Naive thymus-derived CD4-positive, alpha-beta T cell (primary cell): ENCODE measurements at regions not wholly inside any gene's neighbourhood (a gene's known extent, or its start where the extent isn't known, plus 50 kb on each side); places are given as distances from the start of the nearest gene placed in this dataset.
"Not testable (repeated sequence)": the region's sequence is repeated elsewhere in the genome, so short reads cannot be mapped to it uniquely, and the experiment has no call there.

Experiments used
- ATAC-seq: fragments of 150-1000 bp; cut with Tn5 transposase; 2 replicates; pipeline ENCODE4 v1.10.0; 2021; ENCODE audit warnings: mild to moderate bottlenecking, moderate library complexity
- CTCF ChIA-PET: fragments of 350-600 bp; sonication (Branson Sonifier 250); formaldehyde crosslinking; loops from one replicate; lab custom pipeline; 2021; ENCODE audit warnings: antibody characterized with exemption; lab: Charles Lee
- POLR2A ChIA-PET: fragments of 350-600 bp; sonication (Branson Sonifier 250); formaldehyde crosslinking; loops from one replicate; lab custom pipeline; 2021; ENCODE audit warnings: antibody characterized with exemption, inconsistent platforms; lab: Charles Lee
- DNase-seq, 9 donors: peaks; one replicate each; pipeline versions ENCODE4 v3.0.0 to v3.0.0-alpha.2; 2020 to 2022; ENCODE audit warnings: mixed read lengths in 1 of 9
- H3K27ac ChIP-seq: one replicate; pipeline ENCODE4 v1.7.0; 2013; ENCODE audit warnings: mild to moderate bottlenecking, low read depth, low read length, moderate library complexity
- H3K27me3 ChIP-seq, 2 donors: one replicate each; pipeline ENCODE4 v1.7.0; 2013; ENCODE audit warnings: low read length in 2 of 2, mild to moderate bottlenecking in 2 of 2, moderate library complexity in 2 of 2; ENCODE audit not compliant: control insufficient read depth in 2 of 2, insufficient read depth in 2 of 2
- H3K36me3 ChIP-seq, 3 experiments: 1 replicate in 2 of 3; 2 replicates in 1 of 3; pipeline ENCODE4 v1.7.0; 2013; ENCODE audit warnings: low read length in 3 of 3, mild to moderate bottlenecking in 3 of 3, moderate library complexity in 1 of 3; ENCODE audit not compliant: insufficient read depth in 3 of 3, control insufficient read depth in 2 of 3
- H3K4me1 ChIP-seq, 2 donors: one replicate each; pipeline ENCODE4 v1.7.0; 2013; ENCODE audit warnings: low read length in 2 of 2, mild to moderate bottlenecking in 2 of 2, moderate library complexity in 1 of 2; ENCODE audit not compliant: control insufficient read depth in 2 of 2, insufficient read depth in 2 of 2
- H3K4me3 ChIP-seq: 2 replicates; pipeline ENCODE4 v1.7.0; 2013; ENCODE audit warnings: mild to moderate bottlenecking, low read length
- H3K9me3 ChIP-seq, 3 experiments: 1 replicate in 2 of 3; 2 replicates in 1 of 3; pipeline ENCODE4 v1.7.0; 2013; ENCODE audit warnings: low read length in 3 of 3; ENCODE audit not compliant: control insufficient read depth in 2 of 3
- H3K27ac Mint-ChIP-seq, 9 donors: one replicate each; pipeline ENCODE4 v1.8.0; 2020 to 2022; ENCODE audit warnings: mixed read lengths in 9 of 9, mild to moderate bottlenecking in 8 of 9, moderate library complexity in 5 of 9, inconsistent platforms in 2 of 9
- H3K27me3 Mint-ChIP-seq, 5 donors: one replicate each; pipeline ENCODE4 v1.8.0; 2021 to 2022; ENCODE audit warnings: mixed read lengths in 5 of 5, mild to moderate bottlenecking in 1 of 5
- H3K36me3 Mint-ChIP-seq, 5 donors: one replicate each; pipeline ENCODE4 v1.8.0; 2020 to 2022; ENCODE audit warnings: mixed read lengths in 5 of 5, mild to moderate bottlenecking in 3 of 5, inconsistent platforms in 1 of 5
- H3K4me1 Mint-ChIP-seq, 7 donors: one replicate each; pipeline ENCODE4 v1.8.0; 2020 to 2022; ENCODE audit warnings: mixed read lengths in 7 of 7, mild to moderate bottlenecking in 3 of 7, inconsistent platforms in 1 of 7
- H3K4me3 Mint-ChIP-seq, 10 donors: one replicate each; pipeline ENCODE4 v1.8.0; 2020 to 2022; ENCODE audit warnings: mild to moderate bottlenecking in 10 of 10, mixed read lengths in 10 of 10, moderate library complexity in 6 of 10, inconsistent platforms in 2 of 10
- H3K9me3 Mint-ChIP-seq, 11 donors: one replicate each; pipeline ENCODE4 v1.8.0; 2020 to 2022; ENCODE audit warnings: mixed read lengths in 11 of 11, mild to moderate bottlenecking in 4 of 11, inconsistent platforms in 1 of 11, moderate library complexity in 1 of 11
- intact Hi-C, 2 donors: fragments of 100-400 bp; cut with micrococcal nuclease; formaldehyde crosslinking; loops; one replicate each; pipeline ENCODE4 v1.15.1; 2023

DNA sequence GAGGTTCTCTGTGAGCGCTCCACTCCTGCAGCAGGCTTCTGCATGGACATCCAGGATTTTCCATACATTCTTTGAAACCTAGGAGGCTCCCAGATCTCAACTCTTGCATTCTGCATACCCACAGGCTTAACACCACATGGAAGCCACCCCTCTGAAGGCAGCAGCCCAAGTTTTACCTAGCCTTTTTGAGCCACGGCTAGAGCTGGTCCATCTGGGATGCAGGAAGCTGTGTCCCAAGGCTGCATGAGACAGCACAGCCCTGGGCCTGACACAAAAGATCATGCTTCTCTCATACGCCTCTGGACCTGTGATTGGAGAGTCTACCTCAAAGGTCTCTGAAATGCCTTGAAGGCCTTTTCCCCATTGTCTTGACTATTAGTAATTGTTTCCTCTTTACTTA is 53.6 kb upstream of the RPRM start:
- POLR2A ChIA-PET: no interaction called here
- Mint-ChIP-seq H3K9me3 (no peaks in the 10 kb centered on the region), H3K27ac (no peak overlapping the region), H3K4me1 (no peaks in the 10 kb centered on the region), H3K4me3 (no peak overlapping the region), H3K27me3 (peaks cover 0 to 8% (median 7%) of the 10 kb centered on the region in 5 donors), H3K36me3 (no peaks in the 10 kb centered on the region)
- Histone ChIP-seq H3K27ac (no peak overlapping the region), H3K27me3 (no peaks in the 10 kb centered on the region), H3K36me3 (no peaks in the 10 kb centered on the region), H3K4me1 (no peaks in the 10 kb centered on the region), H3K4me3 (no peak overlapping the region), H3K9me3 (no peaks in the 10 kb centered on the region)
- CTCF ChIA-PET: no interaction called here
- ATAC-seq (no peak), DNase-seq (no peak)
- intact Hi-C loops: no loop called here

DNA sequence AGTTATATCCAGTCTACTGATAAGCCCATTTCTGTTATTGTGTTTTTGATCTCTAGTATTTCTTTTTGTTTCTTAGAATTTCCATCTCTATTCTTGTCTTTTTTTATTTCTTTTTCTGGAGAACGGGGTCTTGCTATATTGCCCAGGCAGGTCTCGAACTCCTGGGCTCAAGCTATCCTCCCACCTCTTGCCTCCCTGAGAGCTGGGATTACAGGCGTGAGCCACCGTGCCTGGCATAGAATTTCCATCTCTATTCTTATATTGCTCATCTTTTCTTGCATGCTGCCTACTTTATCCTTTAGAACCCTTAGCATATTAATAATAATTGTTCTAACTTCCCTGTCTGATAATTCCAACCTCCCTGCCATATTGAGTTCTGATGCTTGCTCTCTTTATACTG is 55.2 kb upstream of the RPRM start:
- H3K9me3 Mint-ChIP-seq, H3K4me1 ChIP-seq, H3K4me1 Mint-ChIP-seq, H3K36me3 Mint-ChIP-seq, ATAC-seq, POLR2A ChIA-PET, H3K4me3 Mint-ChIP-seq, H3K36me3 ChIP-seq, H3K9me3 ChIP-seq, H3K27ac Mint-ChIP-seq, H3K27me3 Mint-ChIP-seq, H3K4me3 ChIP-seq, H3K27ac ChIP-seq, H3K27me3 ChIP-seq, intact Hi-C loops, DNase-seq: not testable (repeated sequence)
- CTCF ChIA-PET: interaction anchor here (0.6 kb wide), 1 partner anchor 14 kb away, joined by 3 read pairs; no protein-coding TSS in a partner anchor

DNA sequence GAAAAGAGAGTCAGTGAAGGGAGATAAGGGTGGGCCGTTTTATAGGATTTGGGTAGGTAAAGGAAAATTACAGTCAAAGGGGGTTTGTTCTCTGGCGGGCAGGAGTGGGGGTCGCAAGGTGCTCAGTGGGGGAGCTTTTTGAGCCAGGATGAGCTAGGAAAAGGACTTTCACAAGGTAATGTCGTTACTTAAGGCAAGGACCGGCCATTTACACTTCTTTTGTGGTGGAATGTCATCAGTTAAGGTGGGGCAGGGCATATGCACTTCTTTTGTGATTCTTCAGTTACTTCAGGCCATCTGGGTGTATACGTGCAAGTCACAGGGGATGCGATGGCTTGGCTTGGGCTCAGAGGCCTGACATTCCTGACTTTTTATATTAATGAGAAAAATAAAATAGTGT is 56.0 kb upstream of the RPRM start:
- H3K27me3 Mint-ChIP-seq, H3K27ac ChIP-seq, ATAC-seq, H3K9me3 ChIP-seq, H3K36me3 Mint-ChIP-seq, DNase-seq, H3K4me3 ChIP-seq, POLR2A ChIA-PET, H3K36me3 ChIP-seq, H3K4me1 Mint-ChIP-seq, H3K9me3 Mint-ChIP-seq, H3K4me1 ChIP-seq, H3K27me3 ChIP-seq, intact Hi-C loops, H3K4me3 Mint-ChIP-seq, H3K27ac Mint-ChIP-seq: not testable (repeated sequence)
- CTCF ChIA-PET: interaction anchor here (0.6 kb wide), 1 partner anchor 15 kb away, joined by 3 read pairs; no protein-coding TSS in a partner anchor

DNA sequence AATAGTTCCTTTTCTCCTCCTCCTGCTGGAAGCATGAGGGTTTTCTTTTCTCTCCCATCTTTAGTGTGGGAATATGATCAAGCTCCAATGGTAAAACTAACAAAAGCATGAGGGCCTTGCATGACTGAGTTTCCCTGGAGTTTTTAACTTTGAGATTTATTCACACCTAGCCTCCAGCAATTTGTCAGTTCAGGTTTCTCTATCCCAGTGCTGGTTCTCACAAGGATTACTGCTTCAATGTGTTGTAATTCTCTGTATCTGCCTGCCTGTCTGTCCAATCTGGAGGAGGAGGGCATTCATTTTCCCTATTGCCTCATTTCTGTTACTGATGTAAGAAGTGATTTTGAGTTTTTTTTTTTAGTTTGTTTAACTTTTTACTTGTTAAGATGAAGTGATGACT is 57.6 kb upstream of the RPRM start:
- ATAC-seq: no peak
- POLR2A ChIA-PET: no interaction called here
- CTCF ChIA-PET: no interaction called here
- peaks cover 0 to 9% (median 2%) of the 10 kb centered on the region in 11 donors for H3K9me3 Mint-ChIP-seq
- no peak for DNase-seq
- no peaks in the 10 kb centered on the region for H3K4me1 Mint-ChIP-seq
- no peak overlapping the region for H3K4me3 ChIP-seq
- no peak overlapping the region for H3K27ac ChIP-seq
- peaks cover 0 to 4% (median 0%) of the 10 kb centered on the region in 3 experiments for H3K9me3 ChIP-seq
- no peaks in the 10 kb centered on the region for H3K27me3 ChIP-seq
- intact Hi-C loops: no loop called here
- no peak overlapping the region for H3K27ac Mint-ChIP-seq
- no peaks in the 10 kb centered on the region for H3K36me3 ChIP-seq
- H3K36me3 Mint-ChIP-seq: peaks cover 0 to under 1% (median 0%) of the 10 kb centered on the region in 5 donors
- no peak overlapping the region for H3K4me3 Mint-ChIP-seq
- no peaks in the 10 kb centered on the region for H3K27me3 Mint-ChIP-seq
- no peaks in the 10 kb centered on the region for H3K4me1 ChIP-seq

DNA sequence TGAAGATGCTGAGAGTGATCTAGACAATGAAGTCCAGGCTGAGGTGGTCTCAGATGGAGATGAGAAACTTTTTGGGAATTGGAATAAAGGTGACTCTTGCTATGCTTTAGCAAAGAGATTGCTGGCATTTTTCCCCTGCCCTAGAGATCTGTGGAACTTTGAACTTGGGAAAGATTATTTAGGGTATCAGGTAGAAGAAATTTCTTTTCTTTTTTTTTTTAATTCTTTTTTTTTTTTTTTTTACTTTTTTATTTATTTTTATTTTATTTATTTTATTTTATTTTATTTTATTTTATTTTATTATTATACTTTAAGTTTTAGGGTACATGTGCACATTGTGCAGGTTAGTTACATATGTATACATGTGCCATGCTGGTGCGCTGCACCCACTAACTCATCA is 59.5 kb upstream of the RPRM start:
- ATAC-seq, H3K4me1 ChIP-seq, POLR2A ChIA-PET, H3K27ac Mint-ChIP-seq, H3K27ac ChIP-seq, CTCF ChIA-PET, H3K9me3 ChIP-seq, H3K36me3 ChIP-seq, DNase-seq, H3K36me3 Mint-ChIP-seq, intact Hi-C loops, H3K4me3 Mint-ChIP-seq, H3K4me1 Mint-ChIP-seq, H3K27me3 ChIP-seq, H3K4me3 ChIP-seq, H3K27me3 Mint-ChIP-seq: not testable (repeated sequence)
- peaks cover 0 to 13% (median 4%) of the 10 kb centered on the region in 11 donors for H3K9me3 Mint-ChIP-seq

DNA sequence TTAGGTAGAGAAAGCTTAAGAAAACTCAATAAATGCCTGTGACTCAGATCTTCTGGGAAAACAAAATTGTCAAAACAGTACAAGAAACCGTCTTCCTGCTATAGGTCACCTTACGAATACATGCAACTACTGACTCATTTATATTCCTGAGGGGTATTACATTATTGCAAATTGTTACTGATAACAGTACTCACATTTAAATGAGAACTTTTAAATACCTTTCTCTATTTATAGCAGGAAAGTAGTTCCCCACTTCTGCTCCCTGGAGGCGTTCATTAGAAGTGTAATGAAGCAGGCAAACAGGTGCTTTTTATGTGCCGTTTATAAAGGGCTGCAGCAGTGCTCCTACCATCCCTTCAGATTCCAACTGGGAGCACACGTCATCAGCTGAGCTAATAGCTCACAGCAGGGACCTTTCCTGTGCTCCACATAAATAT is 65.1 kb upstream of the RPRM start:
- H3K4me3 ChIP-seq: no peak overlapping the region
- Mint-ChIP-seq H3K36me3 (peaks cover 0 to 2% (median 0%) of the 10 kb centered on the region in 5 donors), H3K27me3 (no peaks in the 10 kb centered on the region), H3K9me3 (peaks cover 0 to 9% (median 2%) of the 10 kb centered on the region in 11 donors), H3K4me1 (peaks cover 0 to 5% (median 0%) of the 10 kb centered on the region in 7 donors), H3K4me3 (no peak overlapping the region), H3K27ac (no peak overlapping the region)
- H3K36me3 ChIP-seq: no peaks in the 10 kb centered on the region
- CTCF ChIA-PET: no interaction called here
- ATAC-seq (no peak), DNase-seq (no peak)
- POLR2A ChIA-PET: no interaction called here
- intact Hi-C loops: no loop called here
- H3K27ac ChIP-seq: no peak overlapping the region
- H3K9me3 ChIP-seq: peaks cover 0 to 4% (median 0%) of the 10 kb centered on the region in 3 experiments
- H3K4me1 ChIP-seq: no peaks in the 10 kb centered on the region
- H3K27me3 ChIP-seq: no peaks in the 10 kb centered on the region

DNA sequence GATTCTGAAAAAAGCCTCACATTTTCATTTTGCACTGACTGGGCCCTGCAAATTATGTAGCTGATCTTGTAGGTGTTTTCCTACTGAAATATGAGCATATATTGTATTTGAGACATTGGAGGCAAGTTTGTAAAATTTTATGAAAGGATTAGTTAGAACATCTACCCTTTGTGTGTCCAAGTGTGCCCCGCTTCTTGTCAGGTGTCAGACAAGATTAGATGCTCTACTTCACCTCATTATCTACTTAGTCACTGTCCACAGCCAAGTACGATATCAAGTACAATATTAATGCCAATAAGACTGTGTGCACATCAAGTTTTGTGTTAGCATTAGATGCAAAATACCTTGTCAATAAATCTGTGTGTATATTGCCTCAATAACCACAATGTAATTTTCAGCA is 67.8 kb upstream of the RPRM start:
- Histone ChIP-seq H3K9me3 (no peaks in the 10 kb centered on the region), H3K27ac (no peak overlapping the region), H3K4me3 (no peak overlapping the region), H3K27me3 (no peaks in the 10 kb centered on the region), H3K36me3 (no peaks in the 10 kb centered on the region), H3K4me1 (no peaks in the 10 kb centered on the region)
- no peak for DNase-seq
- POLR2A ChIA-PET: no interaction called here
- no peak overlapping the region for H3K4me3 Mint-ChIP-seq
- H3K4me1 Mint-ChIP-seq: peaks cover 0 to 5% (median 0%) of the 10 kb centered on the region in 7 donors
- ATAC-seq: no peak
- intact Hi-C loops: no loop called here
- no peaks in the 10 kb centered on the region for H3K36me3 Mint-ChIP-seq
- H3K27me3 Mint-ChIP-seq: no peaks in the 10 kb centered on the region
- H3K9me3 Mint-ChIP-seq: peaks cover 0 to 3% (median 0%) of the 10 kb centered on the region in 11 donors
- CTCF ChIA-PET: no interaction called here
- no peak overlapping the region for H3K27ac Mint-ChIP-seq
